Immature natural killer cell (primary cell): ENCODE measurements at regions not wholly inside any gene's neighbourhood (a gene's known extent, or its start where the extent isn't known, plus 50 kb on each side); places are given as distances from the start of the nearest gene placed in this dataset.
A peak's percentile ranks its signal among the peaks of the same experiment; 100 is the strongest.

Experiments used
- DNase-seq, 3 donors: peaks; one replicate each; pipeline ENCODE4 v3.0.0; 2022; ENCODE audit warnings: mixed read lengths in 1 of 3
- H3K27ac Mint-ChIP-seq, 6 donors: one replicate each; pipeline ENCODE4 v1.8.0; 2020; ENCODE audit warnings: mixed read lengths in 6 of 6, mild to moderate bottlenecking in 5 of 6, inconsistent platforms in 4 of 6, moderate library complexity in 3 of 6
- H3K27me3 Mint-ChIP-seq, 3 donors: one replicate each; pipeline ENCODE4 v1.8.0; 2020 to 2021; ENCODE audit warnings: low read depth in 3 of 3, mild to moderate bottlenecking in 3 of 3, mixed read lengths in 3 of 3, moderate library complexity in 3 of 3, inconsistent platforms in 1 of 3
- H3K36me3 Mint-ChIP-seq, 3 donors: one replicate each; pipeline ENCODE4 v1.8.0; 2020; ENCODE audit warnings: mixed read lengths in 3 of 3, inconsistent platforms in 2 of 3, mild to moderate bottlenecking in 2 of 3
- H3K4me1 Mint-ChIP-seq, 2 donors: one replicate each; pipeline ENCODE4 v1.8.0; 2020; ENCODE audit warnings: inconsistent platforms in 2 of 2, mild to moderate bottlenecking in 2 of 2, mixed read lengths in 2 of 2, moderate library complexity in 1 of 2
- H3K4me3 Mint-ChIP-seq, 5 donors: one replicate each; pipeline ENCODE4 v1.8.0; 2020; ENCODE audit warnings: mild to moderate bottlenecking in 5 of 5, mixed read lengths in 5 of 5, inconsistent platforms in 3 of 5, moderate library complexity in 3 of 5
- H3K9me3 Mint-ChIP-seq, 6 donors: one replicate each; pipeline ENCODE4 v1.8.0; 2020; ENCODE audit warnings: mild to moderate bottlenecking in 6 of 6, mixed read lengths in 6 of 6, inconsistent platforms in 4 of 6, moderate library complexity in 3 of 6

DNA sequence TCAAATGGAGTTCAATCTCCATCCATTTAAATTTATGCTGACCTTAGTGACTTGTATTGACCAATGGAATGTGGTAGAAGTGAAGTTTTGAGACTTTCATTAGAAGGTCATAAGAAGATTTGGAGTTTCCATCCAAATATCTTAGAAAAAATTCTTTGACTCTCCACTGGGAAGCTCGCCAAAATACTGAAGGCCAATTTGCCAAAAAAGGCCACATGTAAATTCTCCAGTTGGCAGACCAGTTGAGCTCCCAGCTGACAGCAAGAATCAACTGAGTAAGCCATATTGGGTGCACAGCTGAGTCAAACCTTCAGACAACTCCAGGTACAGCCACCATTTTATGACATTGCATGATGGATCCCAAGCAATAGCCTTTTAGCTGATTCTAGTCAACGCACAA lies 228.3 kb upstream of the SETBP1 start:
- Mint-ChIP-seq H3K27me3 (peaks cover 1 to 3% (median 2%) of the 10 kb centered on the region in 3 donors), H3K4me1 (no peaks in the 10 kb centered on the region), H3K9me3 (no peaks in the 10 kb centered on the region), H3K4me3 (no peak overlapping the region), H3K36me3 (peaks cover 0 to 5% (median 0%) of the 10 kb centered on the region in 3 donors), H3K27ac (no peak overlapping the region)
- no peak for DNase-seq

DNA sequence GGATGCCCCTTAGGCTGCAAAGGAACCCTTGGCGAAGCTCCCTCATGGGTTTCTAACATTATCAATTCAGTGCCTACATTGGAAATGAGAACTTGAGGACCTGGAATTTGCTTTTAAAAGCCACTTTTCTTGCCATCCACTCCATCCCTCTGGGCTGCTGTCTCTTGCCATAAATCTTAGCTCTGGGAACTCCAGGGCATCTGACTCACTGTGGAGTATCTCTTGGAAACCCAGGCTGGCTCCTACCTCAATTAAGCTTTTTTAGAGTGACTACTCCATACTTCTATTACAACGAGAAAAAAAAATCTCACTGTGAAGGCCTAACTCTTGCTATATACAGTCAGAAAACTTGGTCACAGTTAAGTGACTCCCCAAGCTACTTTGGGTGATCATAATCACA lies 227.2 kb upstream of the SETBP1 start:
- Mint-ChIP-seq H3K27ac (no peak overlapping the region), H3K36me3 (peaks cover 0 to 5% (median 0%) of the 10 kb centered on the region in 3 donors), H3K27me3 (peaks cover 1 to 4% (median 3%) of the 10 kb centered on the region in 3 donors), H3K9me3 (no peaks in the 10 kb centered on the region), H3K4me3 (no peak overlapping the region), H3K4me1 (no peaks in the 10 kb centered on the region)
- no peak for DNase-seq

DNA sequence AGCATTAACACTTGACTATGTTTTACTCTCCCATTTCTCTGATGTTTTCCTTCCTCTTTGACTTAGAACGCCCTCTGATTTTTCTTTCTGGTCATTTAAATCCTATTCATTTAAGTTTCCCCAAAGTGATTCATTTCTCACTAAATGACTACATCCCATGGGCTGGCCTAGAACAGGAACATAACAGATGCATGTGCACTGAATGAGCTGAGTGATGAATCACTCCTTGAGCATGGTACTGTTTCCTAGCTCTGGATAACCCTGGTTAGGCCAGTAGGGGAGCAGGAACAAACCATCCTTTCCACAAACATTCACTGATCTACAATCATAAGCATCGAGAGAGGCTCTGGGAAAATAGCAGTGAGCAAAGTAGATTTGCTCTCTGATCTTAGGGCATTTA lies 221.9 kb upstream of the SETBP1 start:
- no peak overlapping the region for H3K27ac Mint-ChIP-seq
- H3K4me3 Mint-ChIP-seq = no peak overlapping the region
- no peak for DNase-seq
- H3K36me3 Mint-ChIP-seq = peaks cover 0 to 5% (median 0%) of the 10 kb centered on the region in 3 donors
- no peaks in the 10 kb centered on the region for H3K4me1 Mint-ChIP-seq
- H3K9me3 Mint-ChIP-seq = no peaks in the 10 kb centered on the region
- H3K27me3 Mint-ChIP-seq = peaks cover 0 to 3% (median 1%) of the 10 kb centered on the region in 3 donors

DNA sequence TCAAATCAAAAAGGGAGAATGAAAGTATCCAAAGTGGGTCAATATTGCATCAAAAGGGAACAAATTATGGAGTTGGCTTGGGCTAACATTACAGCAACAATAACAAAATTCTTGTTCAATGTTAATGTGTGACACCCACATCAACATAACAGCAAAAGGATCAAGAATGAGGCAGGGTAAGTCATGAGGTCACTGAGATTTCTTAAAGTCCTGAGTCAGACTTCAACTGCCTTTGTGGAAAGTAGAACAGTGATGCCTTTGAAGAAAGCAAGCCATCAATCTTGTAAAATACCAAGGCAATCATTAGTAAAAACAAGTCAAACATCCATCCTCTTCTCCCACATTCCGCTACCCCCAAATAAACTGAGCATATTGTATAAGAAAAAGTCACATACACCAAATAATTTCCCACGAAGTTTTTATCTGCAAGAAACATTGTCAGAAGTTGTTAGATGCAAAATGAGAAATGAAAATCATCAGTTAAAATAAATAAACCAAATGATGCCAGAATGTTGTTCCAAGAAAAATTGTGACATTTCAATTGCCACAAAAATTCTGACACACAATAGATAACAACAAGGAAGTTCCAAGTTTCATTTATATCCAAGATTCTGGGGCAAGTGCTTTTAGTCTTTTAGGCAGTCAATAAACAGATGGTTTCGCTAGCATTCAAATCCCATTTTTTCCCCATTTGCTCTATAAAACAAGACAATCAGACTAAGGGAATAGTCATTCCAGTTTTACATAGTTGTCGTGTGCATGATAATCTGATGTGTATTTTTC lies 216.1 kb upstream of the SETBP1 start:
- H3K4me3 Mint-ChIP-seq = no peak overlapping the region
- H3K27ac Mint-ChIP-seq = no peak overlapping the region
- peaks cover 0 to 5% (median 0%) of the 10 kb centered on the region in 3 donors for H3K27me3 Mint-ChIP-seq
- no peaks in the 10 kb centered on the region for H3K9me3 Mint-ChIP-seq
- DNase-seq = no peak
- H3K36me3 Mint-ChIP-seq = peaks cover 0 to 6% (median 5%) of the 10 kb centered on the region in 3 donors
- no peaks in the 10 kb centered on the region for H3K4me1 Mint-ChIP-seq

DNA sequence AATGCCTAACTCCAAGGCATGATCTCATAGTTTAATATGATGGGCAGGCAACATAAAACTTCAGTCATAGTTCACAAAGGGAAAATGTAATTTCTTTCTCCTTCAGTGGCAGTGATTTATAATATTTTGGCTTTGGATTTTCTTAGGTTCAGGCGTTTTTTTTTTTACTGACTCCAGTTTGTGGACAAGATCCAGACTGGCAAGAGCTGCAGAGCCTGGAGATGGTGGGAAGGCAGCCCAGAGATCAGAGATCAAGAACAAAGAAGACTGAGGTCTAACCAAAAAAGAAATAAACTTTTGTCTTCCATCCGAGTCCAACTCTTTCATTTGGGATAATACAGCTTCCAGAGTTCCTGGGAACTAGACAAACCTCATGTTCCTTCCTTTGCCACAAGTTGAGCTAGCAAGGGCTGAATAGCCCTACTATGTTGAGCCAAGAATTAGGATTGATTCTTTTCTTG lies 215.3 kb upstream of the SETBP1 start:
- Mint-ChIP-seq H3K9me3 (peaks cover 0 to 2% (median 0%) of the 10 kb centered on the region in 6 donors), H3K27ac (no peak overlapping the region), H3K4me3 (no peak overlapping the region), H3K27me3 (peaks cover 0 to 5% (median 0%) of the 10 kb centered on the region in 3 donors), H3K36me3 (peaks cover 0 to 9% (median 5%) of the 10 kb centered on the region in 3 donors), H3K4me1 (peaks cover 0 to 6% of the 10 kb centered on the region in 2 donors)
- DNase-seq = no peak

DNA sequence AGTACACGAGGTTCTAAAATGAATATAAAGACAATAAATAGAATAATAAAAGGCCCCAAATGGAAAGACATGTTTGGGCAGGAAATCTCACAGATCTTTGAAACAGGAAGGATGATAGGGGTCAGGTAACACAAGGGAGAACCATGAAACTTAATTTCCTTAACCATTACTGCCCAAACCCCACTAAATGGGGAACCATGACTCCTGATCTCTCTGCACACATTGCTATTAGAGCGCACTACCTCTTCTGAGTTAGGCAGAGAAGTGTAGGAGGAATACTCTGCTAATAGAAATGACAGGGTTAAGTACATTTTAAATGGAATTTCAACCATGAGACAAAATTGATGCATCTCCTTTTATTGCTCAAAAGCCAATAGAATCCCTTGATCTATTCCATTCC lies 213.7 kb upstream of the SETBP1 start:
- Mint-ChIP-seq H3K36me3 (peaks cover 0 to 9% (median 0%) of the 10 kb centered on the region in 3 donors), H3K4me1 (peaks cover 0 to 6% of the 10 kb centered on the region in 2 donors), H3K9me3 (peaks cover 0 to 2% (median 0%) of the 10 kb centered on the region in 6 donors), H3K27ac (no peak overlapping the region), H3K4me3 (no peak overlapping the region), H3K27me3 (peaks cover 0 to 2% (median 0%) of the 10 kb centered on the region in 3 donors)
- DNase-seq = no peak

DNA sequence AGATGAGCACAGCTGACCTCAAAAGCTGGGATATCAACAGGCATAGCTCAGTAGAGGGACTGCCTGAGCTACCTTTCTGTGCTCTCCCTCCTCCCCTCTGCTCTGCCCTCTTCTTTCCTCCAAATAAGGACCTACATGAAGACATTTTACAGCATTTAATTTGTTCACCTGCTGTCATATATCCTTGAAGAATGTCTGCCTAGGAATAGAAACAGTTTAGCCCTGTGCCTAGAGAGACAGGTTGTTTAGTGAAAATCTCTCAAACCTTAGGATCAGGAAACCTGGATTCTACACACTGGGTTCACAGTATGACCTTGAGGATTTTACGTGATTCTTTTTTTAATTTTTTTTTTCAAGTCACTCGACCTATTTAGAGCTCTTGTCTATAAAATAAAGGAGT lies 213.0 kb upstream of the SETBP1 start:
- no peak overlapping the region for H3K27ac Mint-ChIP-seq
- no peak overlapping the region for H3K4me3 Mint-ChIP-seq
- peaks cover 0 to 6% of the 10 kb centered on the region in 2 donors for H3K4me1 Mint-ChIP-seq
- peaks cover 0 to 2% (median 0%) of the 10 kb centered on the region in 6 donors for H3K9me3 Mint-ChIP-seq
- peaks cover 0 to 2% (median 0%) of the 10 kb centered on the region in 3 donors for H3K27me3 Mint-ChIP-seq
- peaks cover 0 to 9% (median 0%) of the 10 kb centered on the region in 3 donors for H3K36me3 Mint-ChIP-seq
- no peak for DNase-seq

DNA sequence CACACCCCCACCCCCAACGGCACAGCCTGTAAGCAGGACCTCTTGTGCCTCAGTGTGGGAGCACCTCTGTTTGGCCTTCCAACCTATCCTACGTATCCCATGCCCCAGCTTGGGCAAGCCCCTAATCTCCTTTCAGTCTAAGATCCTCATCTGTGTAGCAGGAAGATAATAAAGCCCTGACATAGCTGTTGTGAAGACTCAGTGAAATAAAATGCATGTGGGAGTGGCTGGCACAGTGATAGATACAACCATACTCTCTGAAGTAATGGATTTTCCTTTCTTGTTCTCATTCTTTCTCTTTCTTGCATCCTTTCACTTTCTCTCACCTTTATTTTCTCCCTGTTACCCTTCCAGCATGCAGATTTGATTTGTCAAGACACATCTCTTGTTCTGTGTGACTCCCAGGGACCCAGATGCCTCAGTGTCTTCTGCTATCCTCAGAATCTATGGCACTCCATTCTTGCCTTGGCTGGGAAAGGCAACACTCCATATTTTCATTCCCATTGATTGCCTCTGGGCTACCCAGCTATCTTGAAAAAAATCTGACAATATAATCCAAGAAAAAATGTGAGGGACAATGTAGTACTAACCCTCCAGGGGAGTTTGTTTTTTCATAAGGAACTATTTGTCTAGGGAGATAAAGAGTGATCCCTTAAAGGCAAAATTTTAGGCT lies 207.2 kb upstream of the SETBP1 start:
- Mint-ChIP-seq H3K9me3 (peaks cover 1 to 13% (median 3%) of the 10 kb centered on the region in 6 donors), H3K4me3 (no peak overlapping the region), H3K27ac (peak overlapping the region in 1 of 6 donors; percentile 41), H3K4me1 (peaks cover 0 to 6% of the 10 kb centered on the region in 2 donors), H3K27me3 (peaks cover 0 to 5% (median 5%) of the 10 kb centered on the region in 3 donors), H3K36me3 (peaks cover 0 to 19% (median 10%) of the 10 kb centered on the region in 3 donors)
- DNase-seq = no peak

DNA sequence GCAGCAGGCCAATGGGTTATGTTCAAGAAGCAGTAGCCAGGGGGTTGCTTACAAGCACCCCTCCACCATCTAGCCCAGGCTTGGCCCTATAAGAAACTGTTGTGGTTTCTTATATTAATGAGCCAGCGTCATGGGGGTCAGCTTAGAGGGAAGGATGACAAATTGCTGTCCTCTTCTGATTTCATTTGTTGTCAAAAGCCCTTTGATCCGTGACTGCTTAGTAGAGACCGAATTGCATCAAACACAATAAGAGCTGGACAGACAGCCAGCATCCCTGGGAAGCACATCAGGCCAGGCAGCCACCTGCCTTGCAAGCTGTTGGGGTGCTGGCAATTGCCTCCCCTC lies 206.6 kb upstream of the SETBP1 start:
- H3K36me3 Mint-ChIP-seq = peaks cover 0 to 24% (median 13%) of the 10 kb centered on the region in 3 donors
- H3K4me3 Mint-ChIP-seq = no peak overlapping the region
- H3K9me3 Mint-ChIP-seq = peaks cover 3 to 18% (median 7%) of the 10 kb centered on the region in 6 donors
- no peak for DNase-seq
- peaks cover 0 to 6% of the 10 kb centered on the region in 2 donors for H3K4me1 Mint-ChIP-seq
- peaks cover 0 to 5% (median 5%) of the 10 kb centered on the region in 3 donors for H3K27me3 Mint-ChIP-seq
- H3K27ac Mint-ChIP-seq = no peak overlapping the region

DNA sequence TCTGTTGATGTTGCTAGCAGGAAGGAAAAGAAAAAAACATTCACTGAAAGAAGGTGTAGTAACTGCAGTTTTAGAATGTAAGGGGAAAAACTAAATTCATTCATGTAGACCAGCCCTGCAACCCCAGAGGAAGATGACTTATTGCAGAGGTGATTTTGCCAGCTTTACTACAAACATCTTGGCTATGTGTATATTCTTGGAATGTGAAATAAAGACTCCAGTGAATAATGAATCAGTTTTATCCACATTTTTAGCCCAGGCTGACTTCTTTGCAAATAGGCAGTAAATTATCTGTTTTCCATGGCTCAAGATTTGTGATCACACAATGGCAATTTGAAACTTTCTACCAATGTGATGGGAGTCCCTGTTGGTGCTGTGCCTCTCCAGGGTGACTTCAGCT lies 206.1 kb upstream of the SETBP1 start:
- H3K36me3 Mint-ChIP-seq = peaks cover 0 to 24% (median 13%) of the 10 kb centered on the region in 3 donors
- no peak for DNase-seq
- no peak overlapping the region for H3K4me3 Mint-ChIP-seq
- peaks cover 0 to 6% of the 10 kb centered on the region in 2 donors for H3K4me1 Mint-ChIP-seq
- no peak overlapping the region for H3K27ac Mint-ChIP-seq
- peaks cover 0 to 6% (median 5%) of the 10 kb centered on the region in 3 donors for H3K27me3 Mint-ChIP-seq
- peaks cover 3 to 22% (median 7%) of the 10 kb centered on the region in 6 donors for H3K9me3 Mint-ChIP-seq

DNA sequence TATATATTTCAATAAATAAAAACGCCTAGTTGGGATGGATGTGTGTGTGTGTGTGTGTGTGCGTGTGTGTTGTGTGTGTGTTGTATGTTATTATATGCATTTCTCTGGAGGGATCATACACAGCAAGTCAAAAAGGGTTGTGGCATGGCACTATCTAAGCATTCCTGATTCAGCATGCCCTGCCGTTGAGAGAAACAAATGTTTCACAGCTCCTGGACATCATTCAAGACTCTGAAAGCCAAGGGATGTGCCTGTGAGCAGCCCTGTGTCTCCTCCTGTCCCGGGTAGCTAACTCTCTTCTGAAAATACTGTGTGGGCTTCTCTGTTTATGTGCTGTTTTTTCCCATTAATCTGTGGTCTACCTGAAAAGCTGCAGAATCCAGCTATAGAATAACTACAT lies 197.9 kb upstream of the SETBP1 start:
- Mint-ChIP-seq H3K27ac (no peak overlapping the region), H3K36me3 (peaks cover 8 to 23% (median 18%) of the 10 kb centered on the region in 3 donors), H3K4me3 (no peak overlapping the region), H3K4me1 (no peaks in the 10 kb centered on the region), H3K9me3 (peaks cover 8 to 41% (median 13%) of the 10 kb centered on the region in 6 donors), H3K27me3 (peaks cover 0 to 5% (median 0%) of the 10 kb centered on the region in 3 donors)
- no peak for DNase-seq

DNA sequence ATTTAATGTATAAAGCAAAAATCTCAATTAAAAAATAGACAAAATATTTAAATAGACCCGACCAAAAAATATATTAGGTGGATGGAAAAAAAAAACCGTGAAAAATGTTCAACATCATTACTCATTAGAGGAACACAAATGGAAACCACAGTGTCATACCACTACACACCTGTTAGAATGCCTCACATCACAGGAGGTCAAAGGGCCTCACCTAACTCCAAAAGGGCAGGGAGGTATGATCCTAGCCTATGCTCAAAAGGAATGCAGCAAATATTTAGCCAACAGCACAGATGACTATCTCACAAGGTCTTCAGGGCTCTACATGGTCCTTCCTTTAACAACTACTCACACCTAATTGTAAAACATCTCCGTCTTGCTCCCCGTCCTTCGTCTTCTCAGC lies 185.5 kb upstream of the SETBP1 start:
- no peak for DNase-seq
- H3K4me3 Mint-ChIP-seq = no peak overlapping the region
- H3K9me3 Mint-ChIP-seq = no peaks in the 10 kb centered on the region
- no peak overlapping the region for H3K27ac Mint-ChIP-seq
- peaks cover 0 to 7% (median 3%) of the 10 kb centered on the region in 3 donors for H3K27me3 Mint-ChIP-seq
- H3K4me1 Mint-ChIP-seq = peaks cover 3 to 16% of the 10 kb centered on the region in 2 donors
- H3K36me3 Mint-ChIP-seq = peaks cover 0 to 3% (median 0%) of the 10 kb centered on the region in 3 donors

DNA sequence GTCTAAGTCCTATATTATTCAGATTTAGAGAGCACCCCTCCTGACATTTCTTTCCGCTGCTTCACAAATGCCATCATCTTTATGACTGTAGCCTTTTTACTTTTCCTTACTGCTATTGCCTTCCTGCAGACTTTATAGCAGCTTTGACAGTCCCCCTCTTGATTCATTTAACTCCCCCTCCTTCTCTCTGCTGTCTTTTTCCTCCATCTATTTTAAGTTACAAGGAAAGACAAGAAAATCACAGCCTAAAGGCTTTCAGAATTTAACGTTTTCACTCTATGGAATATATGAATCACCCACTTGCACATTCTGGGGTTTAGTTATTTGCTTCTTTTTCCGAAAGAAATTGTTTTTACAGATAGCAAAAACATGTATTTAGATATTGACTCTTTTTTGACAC lies 183.4 kb upstream of the SETBP1 start:
- Mint-ChIP-seq H3K36me3 (peaks cover 0 to 4% (median 3%) of the 10 kb centered on the region in 3 donors), H3K27ac (no peak overlapping the region), H3K9me3 (no peaks in the 10 kb centered on the region), H3K4me1 (peaks cover 22 to 37% of the 10 kb centered on the region in 2 donors), H3K4me3 (no peak overlapping the region), H3K27me3 (peaks cover 0 to 3% (median 2%) of the 10 kb centered on the region in 3 donors)
- no peak for DNase-seq
